Breast epithelium (tissue), 3 donors: ENCODE measurements at regions not wholly inside any gene's neighbourhood (a gene's known extent, or its start where the extent isn't known, plus 50 kb on each side); places are given as distances from the start of the nearest gene placed in this dataset.

Source experiments
- CTCF ChIP-seq, 3 donors: fragments of 450-650 bp; IDR thresholded peaks; one replicate each; pipeline ENCODE4 v1.5.1; 2016 to 2017; ENCODE audit warnings: antibody characterized with exemption in 3 of 3, mild to moderate bottlenecking in 3 of 3, moderate library complexity in 3 of 3
- POLR2AphosphoS5 ChIP-seq, 3 donors: sonication (generic); formaldehyde crosslinking; IDR thresholded peaks; one replicate each; pipeline ENCODE4 v1.6.1; 2017; ENCODE audit warnings: antibody characterized with exemption in 3 of 3

GRCh38 chr5:8829323-8830029, 716.4 kb downstream of the SEMA5A start:
- TF ChIP-seq CTCF (IDR thresholded peaks at IDR 0.05) (no peak), POLR2AphosphoS5 (IDR thresholded peaks at IDR 0.05) (no peak)
